ENCODE measurements at regions not wholly inside any gene's neighbourhood (a gene's known extent, or its start where the extent isn't known, plus 50 kb on each side); places are given as distances from the start of the nearest gene placed in this dataset.

GRCh38 chr17:5869041-5869745 is 201.0 kb upstream of the WSCD1 start:
- no peaks in the 10 kb centered on the region for H3K9me3 ChIP-seq (ENCODE audit: control insufficient read depth, low read depth, low read length)

More at GRCh38 chr17:5869041-5869745, 201.0 kb upstream of the WSCD1 start:
- H3K4me1 Mint-ChIP-seq = peaks cover 0 to 8% of the 10 kb centered on the region in 2 experiments; a peak in 2 of 4 replicates
- Histone ChIP-seq H2BK12ac (ENCODE audit: insufficient read length, low read depth, low read length) (no peak overlapping the region), H3T11ph (ENCODE audit: low read length) (no peak overlapping the region), H4K5ac (ENCODE audit: insufficient read length, low read depth, low read length) (no peak overlapping the region), H2AFZ (ENCODE audit: low read length) (no peak overlapping the region), H3K23me2 (ENCODE audit: insufficient read length, low read depth, low read length, poor library complexity, severe bottlenecking) (no peaks in the 10 kb centered on the region), H3K4me2 (ENCODE audit: insufficient read depth, insufficient read length, low read length) (no peak overlapping the region), H2BK20ac (ENCODE audit: low read depth, low read length, poor library complexity, severe bottlenecking) (no peak overlapping the region), H2BK120ac (ENCODE audit: low read depth, low read length, poor library complexity, severe bottlenecking) (no peak overlapping the region), H3K9ac (ENCODE audit: extremely low read depth, insufficient read length, low read length) (no peak overlapping the region), H3K56ac (ENCODE audit: insufficient read length, low read depth, low read length) (no peak overlapping the region), H3K4me1 (ENCODE audit: insufficient read depth, low read length) (peaks cover 3% of the 10 kb centered on the region; the same call in 1 of the 2 replicates), H3K18ac (ENCODE audit: insufficient read length, low read depth, low read length) (no peak overlapping the region), H2BK5ac (ENCODE audit: insufficient read length, low read length) (no peak overlapping the region), H4K20me1 (ENCODE audit: control insufficient read depth, insufficient read depth, insufficient read length) (no peaks in the 10 kb centered on the region), H4K91ac (ENCODE audit: insufficient read length, low read depth, low read length) (no peak overlapping the region), H3K27me3 (ENCODE audit: insufficient read depth, low read length) (no peaks in the 10 kb centered on the region), H3K14ac (ENCODE audit: insufficient read depth, low read length) (no peak overlapping the region), H3K79me1 (ENCODE audit: insufficient read depth, low read depth, low read length, poor library complexity, severe bottlenecking) (no peaks in the 10 kb centered on the region), H2AK5ac (ENCODE audit: insufficient read length, low read length) (no peak overlapping the region), H3K23ac (ENCODE audit: insufficient read length, low read depth, low read length) (no peak overlapping the region), H3K79me2 (ENCODE audit: insufficient read depth, low read length) (no peaks in the 10 kb centered on the region), H4K8ac (replicated peaks; ENCODE audit: insufficient read length, low read depth, low read length) (no peak overlapping the region), H3K4ac (ENCODE audit: low read depth, low read length) (no peak overlapping the region), H2BK15ac (ENCODE audit: low read depth, low read length) (no peak overlapping the region), H3K27ac (ENCODE audit: insufficient read length, low read depth, low read length) (no peak overlapping the region)
- no peak for TF ChIP-seq CTCF (conservative IDR thresholded peaks at IDR 0.05)
- no peaks in the 10 kb centered on the region; a peak in 1 of 7 replicates for H3K36me3 Mint-ChIP-seq (ENCODE audit: insufficient read depth in 1 of 3, low read depth in 3 of 3)
- no CpG with 5 or more reads among the region's 12 CpGs for WGBS (ENCODE audit: extremely low coverage, insufficient read length, low lambda C conversion rate)
- H3K27ac Mint-ChIP-seq = no peak overlapping the region
- peak; percentile 26 for DNase-seq
- H3K4me3 Mint-ChIP-seq = no peak overlapping the region
- no peaks in the 10 kb centered on the region for H3K9me3 Mint-ChIP-seq
- H3K27me3 Mint-ChIP-seq (ENCODE audit: low read depth) = no peaks in the 10 kb centered on the region
